Activated naive CD4-positive, alpha-beta T cell treated with anti-CD3 and anti-CD28 coated beads, Interleukin-2, amount 50 U/mL, for 72 hours (primary cell): ENCODE measurements at regions not wholly inside any gene's neighbourhood (a gene's known extent, or its start where the extent isn't known, plus 50 kb on each side); places are given as distances from the start of the nearest gene placed in this dataset.

Experiments
- ATAC-seq, 2 donors: fragments of 150-1000 bp; cut with Tn5 transposase; 2 replicates each; pipeline ENCODE4 v1.10.0; 2021; ENCODE audit warnings: mild to moderate bottlenecking in 2 of 2, moderate library complexity in 2 of 2
- DNase-seq, 2 donors: peaks; one replicate each; pipeline ENCODE4 v3.0.0; 2021 to 2022; ENCODE audit warnings: low spot score in 2 of 2
- H3K27ac Mint-ChIP-seq, 2 donors: one replicate each; pipeline ENCODE4 v1.8.0; 2022; ENCODE audit warnings: mild to moderate bottlenecking in 2 of 2, mixed read lengths in 2 of 2
- H3K36me3 Mint-ChIP-seq, 2 donors: one replicate each; pipeline ENCODE4 v1.8.0; 2022; ENCODE audit warnings: mixed read lengths in 2 of 2
- H3K9me3 Mint-ChIP-seq, 2 donors: one replicate each; pipeline ENCODE4 v1.8.0; 2022; ENCODE audit warnings: mixed read lengths in 2 of 2

DNA sequence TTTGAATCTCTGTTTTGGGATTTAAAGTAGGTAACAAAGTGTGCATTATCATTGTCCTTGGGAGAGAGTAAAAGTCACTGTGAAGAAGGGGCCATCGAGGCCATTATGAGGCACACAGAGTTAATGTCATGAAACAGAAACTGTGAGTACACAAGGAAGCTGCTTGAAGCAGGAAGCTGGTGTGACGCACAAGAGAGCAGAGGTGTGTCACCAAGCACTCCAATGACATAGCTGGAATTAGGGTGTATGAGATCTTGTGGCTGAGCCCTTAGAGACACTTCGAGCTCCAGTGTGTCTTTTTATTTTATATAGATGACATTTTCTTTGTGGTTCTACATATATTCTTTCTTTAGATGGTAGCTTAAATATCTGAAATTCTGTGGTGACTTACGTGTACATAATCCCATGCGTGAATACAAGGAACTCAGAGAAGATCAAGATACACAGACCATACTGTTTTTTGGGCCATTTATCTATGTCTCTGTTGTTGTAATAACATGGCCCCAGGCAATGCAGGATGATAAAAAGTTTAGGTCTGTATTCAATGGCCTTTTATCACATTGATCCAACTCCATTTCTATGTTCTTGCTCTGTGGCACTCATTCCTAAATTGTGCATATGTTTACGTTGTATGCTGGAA lies 164.7 kb upstream of the FAM98A start:
- H3K36me3 Mint-ChIP-seq = peaks cover 0 to 7% of the 10 kb centered on the region in 2 donors
- no peak for DNase-seq
- H3K9me3 Mint-ChIP-seq = peaks cover 0 to 9% of the 10 kb centered on the region in 2 donors
- no peak overlapping the region for H3K27ac Mint-ChIP-seq
- no peak for ATAC-seq

DNA sequence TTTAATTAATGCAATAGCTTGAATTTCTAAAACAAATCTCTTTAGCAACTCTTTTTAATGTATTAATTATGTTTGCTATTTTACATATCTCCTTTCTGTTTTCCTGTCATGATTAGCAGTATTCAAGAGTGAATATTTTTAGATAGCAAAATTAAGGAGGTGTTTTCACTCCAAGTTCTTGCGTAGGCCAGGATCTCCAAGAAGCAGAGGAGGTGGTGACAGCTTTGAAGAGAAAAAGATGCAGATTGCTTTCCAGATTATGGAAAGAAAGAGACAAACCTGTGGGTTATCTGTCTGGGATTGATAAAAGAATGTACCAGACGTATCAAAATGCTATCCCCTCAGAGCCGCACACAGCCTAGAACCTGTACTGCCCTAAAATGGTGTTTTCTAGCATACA lies 163.5 kb upstream of the FAM98A start:
- ATAC-seq = no peak
- no peak overlapping the region for H3K27ac Mint-ChIP-seq
- DNase-seq = no peak
- H3K36me3 Mint-ChIP-seq = peaks cover 0 to 7% of the 10 kb centered on the region in 2 donors
- H3K9me3 Mint-ChIP-seq = peaks cover 0 to 10% of the 10 kb centered on the region in 2 donors

DNA sequence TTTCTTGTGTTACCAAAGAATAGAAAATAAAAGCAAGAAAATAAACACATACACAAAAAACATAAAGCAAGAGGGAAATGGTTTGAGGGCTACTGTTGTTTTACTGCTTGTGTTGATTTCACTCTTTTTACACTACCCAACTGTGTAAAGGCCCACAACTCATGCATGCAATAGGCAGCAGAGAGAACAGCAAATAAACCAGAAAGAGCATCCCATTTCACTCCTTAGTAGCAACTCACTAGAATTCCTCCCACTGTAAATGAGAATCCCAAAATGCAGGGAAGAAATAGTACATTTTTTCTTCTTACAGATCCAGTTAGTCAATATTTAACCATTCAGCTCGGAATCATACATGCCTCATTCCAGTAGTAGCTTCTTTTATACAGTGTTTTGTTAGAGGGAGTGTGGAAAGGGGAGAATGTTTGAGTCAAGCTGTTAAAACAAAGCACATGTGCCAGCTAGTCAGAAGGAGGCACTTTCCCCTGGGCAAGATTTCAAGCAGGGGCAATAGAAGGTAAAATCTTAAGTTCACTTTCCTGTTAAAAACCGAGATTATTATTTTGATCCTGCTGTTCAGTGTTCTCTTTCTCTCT lies 147.2 kb upstream of the FAM98A start:
- DNase-seq (no peak), ATAC-seq (no peak)
- Mint-ChIP-seq H3K9me3 (peaks cover 5 to 11% of the 10 kb centered on the region in 2 donors), H3K36me3 (peaks cover 13% of the 10 kb centered on the region in 2 donors), H3K27ac (no peak overlapping the region)

DNA sequence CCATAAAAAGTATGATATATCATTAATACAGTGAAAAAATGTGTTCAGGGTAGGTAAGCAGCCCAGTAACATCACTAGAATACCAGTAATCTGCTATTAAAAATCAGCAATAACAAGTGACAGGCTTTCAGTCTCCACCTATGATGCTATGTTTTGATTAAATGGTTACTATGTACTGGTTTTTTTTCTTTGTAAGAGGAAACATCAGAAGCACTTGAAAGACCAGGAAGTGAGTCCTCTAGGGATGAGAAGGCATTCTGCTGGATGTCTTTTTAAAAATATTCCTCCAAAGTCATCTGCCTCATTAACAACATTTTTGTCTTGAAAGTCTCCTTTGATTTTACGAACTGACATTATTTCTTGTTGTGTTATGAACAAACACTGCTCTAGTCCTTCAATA lies 136.0 kb upstream of the FAM98A start:
- peaks cover 0 to 4% of the 10 kb centered on the region in 2 donors for H3K9me3 Mint-ChIP-seq
- DNase-seq (no peak), ATAC-seq (no peak)
- H3K36me3 Mint-ChIP-seq = no peaks in the 10 kb centered on the region
- H3K27ac Mint-ChIP-seq = no peak overlapping the region

DNA sequence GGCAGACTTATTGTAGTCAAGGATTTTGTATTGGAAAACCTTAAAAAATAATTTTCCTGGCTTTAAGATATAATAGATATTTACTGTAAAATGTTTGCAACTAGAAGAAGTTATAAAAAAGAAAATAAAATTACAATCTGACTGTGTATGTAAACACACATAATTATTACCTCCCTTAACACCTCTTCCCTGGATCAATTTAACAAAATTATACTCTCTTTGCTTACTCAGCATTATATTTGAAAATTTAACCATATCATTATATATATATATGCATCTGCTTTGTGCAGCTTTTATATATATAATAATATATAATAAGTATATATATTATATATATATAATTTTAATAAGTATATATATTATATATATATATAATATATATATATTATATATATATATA lies 131.7 kb upstream of the FAM98A start:
- DNase-seq = no peak
- H3K36me3 Mint-ChIP-seq = no peaks in the 10 kb centered on the region
- H3K9me3 Mint-ChIP-seq = peaks cover 0 to 8% of the 10 kb centered on the region in 2 donors
- no peak overlapping the region for H3K27ac Mint-ChIP-seq
- ATAC-seq = no peak

DNA sequence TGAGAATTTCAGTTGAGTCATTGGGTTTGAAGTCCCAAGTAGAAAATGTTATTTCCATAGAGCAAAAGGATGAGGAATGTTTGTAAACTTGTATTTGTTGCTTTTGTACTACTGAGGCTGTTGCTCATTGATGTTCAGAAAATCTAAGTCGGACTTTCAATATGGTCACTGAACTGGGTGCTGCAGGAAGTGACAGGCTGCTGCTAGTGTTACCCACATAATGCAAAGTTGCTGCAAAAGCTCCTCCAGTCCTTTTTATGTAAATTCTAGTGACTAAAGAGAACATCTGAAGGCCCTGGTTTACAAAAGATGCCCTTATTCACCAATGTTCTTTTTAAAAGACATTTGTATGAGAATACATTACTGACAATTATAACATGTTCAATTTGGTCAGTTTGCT lies 131.1 kb upstream of the FAM98A start:
- peaks cover 0 to 8% of the 10 kb centered on the region in 2 donors for H3K9me3 Mint-ChIP-seq
- no peak for DNase-seq
- ATAC-seq = no peak
- no peaks in the 10 kb centered on the region for H3K36me3 Mint-ChIP-seq
- H3K27ac Mint-ChIP-seq = no peak overlapping the region

DNA sequence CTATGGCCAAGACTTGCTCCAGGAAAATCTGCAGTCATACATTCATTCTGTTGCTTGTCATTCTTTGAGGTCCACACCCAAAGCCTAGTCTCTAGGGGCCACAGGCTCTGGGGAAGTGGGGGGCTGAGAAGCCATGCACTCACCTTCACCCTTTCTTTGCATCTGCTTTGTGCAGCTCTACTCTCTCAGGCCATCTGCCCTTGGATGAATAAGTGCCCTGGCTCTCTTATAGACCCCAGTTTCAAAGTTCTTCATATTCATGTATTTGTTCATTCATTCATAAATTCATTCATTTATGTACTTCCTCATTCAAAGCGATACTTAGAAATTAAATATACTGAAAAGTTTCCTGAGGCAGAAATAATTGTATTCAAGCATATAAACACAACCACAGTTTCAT lies 130.3 kb upstream of the FAM98A start:
- no peak overlapping the region for H3K27ac Mint-ChIP-seq
- ATAC-seq (no peak), DNase-seq (no peak)
- no peaks in the 10 kb centered on the region for H3K36me3 Mint-ChIP-seq
- H3K9me3 Mint-ChIP-seq = peaks cover 0 to 8% of the 10 kb centered on the region in 2 donors

DNA sequence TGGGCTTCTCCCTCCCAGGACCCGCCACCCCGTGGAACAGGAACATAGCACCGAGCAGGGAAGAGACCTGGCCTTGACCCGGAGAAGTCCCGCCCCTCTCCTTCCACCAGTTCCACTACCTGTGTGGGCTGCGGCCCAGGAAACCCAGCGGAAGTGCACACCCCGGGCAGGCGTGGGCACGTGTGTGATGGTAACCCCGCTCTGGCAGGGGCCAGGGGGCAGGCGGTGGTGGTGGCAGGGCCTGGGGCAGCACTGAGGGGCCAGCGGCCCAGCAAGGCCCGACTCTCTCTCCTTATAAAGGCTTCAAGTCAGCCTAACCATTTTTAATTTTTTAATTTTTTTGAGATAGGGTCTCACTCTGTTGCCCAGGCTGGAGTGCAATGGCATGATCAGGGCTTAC lies 129.0 kb upstream of the FAM98A start:
- H3K27ac Mint-ChIP-seq = no peak overlapping the region
- peaks cover 0 to 8% of the 10 kb centered on the region in 2 donors for H3K9me3 Mint-ChIP-seq
- no peak for DNase-seq
- no peak for ATAC-seq
- H3K36me3 Mint-ChIP-seq = no peaks in the 10 kb centered on the region

DNA sequence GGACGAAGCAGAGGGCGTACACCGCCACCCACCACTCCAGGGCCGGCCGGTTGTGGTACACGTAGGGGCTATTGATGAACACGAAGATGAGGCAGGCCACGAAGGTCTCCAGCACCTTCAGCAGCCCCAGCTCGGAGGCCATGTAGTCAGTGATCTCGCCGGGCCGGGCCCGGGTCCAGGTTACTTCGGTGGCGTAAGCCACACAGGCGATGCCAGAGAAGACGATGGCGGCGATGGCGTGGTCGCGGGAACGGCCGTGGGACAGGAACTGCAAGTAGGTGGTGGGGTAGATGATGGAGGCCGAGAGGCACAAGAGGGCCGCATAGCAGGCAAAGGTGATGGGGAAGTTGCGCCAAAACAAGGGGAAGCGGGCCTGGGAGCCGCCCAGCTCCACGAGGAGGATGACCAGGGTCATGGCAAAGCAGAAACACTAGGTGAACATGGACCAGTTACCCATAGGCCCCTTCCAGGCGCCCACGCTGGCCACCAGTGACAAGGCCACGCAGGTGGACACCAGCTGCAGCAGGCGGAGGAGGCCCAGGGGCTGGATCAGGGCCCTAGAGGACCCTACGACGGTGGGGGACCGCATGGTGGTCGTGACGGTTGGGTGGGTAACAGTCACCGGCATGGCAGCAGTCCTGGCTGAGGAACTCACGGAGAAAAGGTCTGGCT lies 128.4 kb upstream of the FAM98A start:
- Mint-ChIP-seq H3K9me3 (peaks cover 0 to 8% of the 10 kb centered on the region in 2 donors), H3K27ac (no peak overlapping the region), H3K36me3 (no peaks in the 10 kb centered on the region)
- DNase-seq (no peak), ATAC-seq (no peak)

DNA sequence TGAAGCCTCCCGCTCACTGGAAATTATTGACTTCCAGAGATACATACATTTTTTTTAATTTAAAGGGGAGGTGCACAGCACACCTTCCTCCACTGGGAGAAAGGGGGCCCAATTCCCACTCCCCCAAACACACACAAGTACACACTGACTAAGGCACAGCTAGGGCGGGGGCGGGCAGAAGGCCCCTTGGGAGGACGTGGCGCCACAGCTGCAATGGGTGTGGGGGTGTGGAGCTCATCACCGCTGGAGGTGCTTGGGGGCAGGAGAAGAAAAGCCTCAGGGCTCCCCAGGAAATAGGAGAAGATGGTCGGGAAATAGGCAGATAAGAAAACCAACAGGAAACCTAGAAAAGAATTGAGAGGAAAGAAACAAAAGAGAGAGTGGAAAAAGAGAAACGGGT lies 127.3 kb upstream of the FAM98A start:
- no peak for DNase-seq
- Mint-ChIP-seq H3K36me3 (no peaks in the 10 kb centered on the region), H3K9me3 (peaks cover 0 to 8% of the 10 kb centered on the region in 2 donors), H3K27ac (no peak overlapping the region)
- ATAC-seq = no peak

DNA sequence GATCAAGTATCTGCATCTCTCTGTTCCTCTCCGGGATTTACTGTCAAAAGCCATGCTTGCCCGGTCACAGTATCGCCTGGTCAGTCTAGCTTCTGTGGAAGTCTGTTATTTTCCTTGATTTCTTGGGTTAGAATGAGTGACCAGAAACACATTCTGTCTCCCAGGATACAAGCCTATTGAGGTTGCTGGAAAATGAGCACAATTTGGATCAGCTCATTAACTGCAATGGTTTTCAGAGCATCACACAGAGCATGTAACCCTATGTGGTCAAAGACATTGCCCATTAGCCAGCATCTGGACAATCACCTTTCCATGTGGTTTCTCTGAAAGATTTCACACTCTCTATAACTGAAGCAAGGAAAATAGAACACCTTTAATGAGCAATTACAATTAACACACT lies 124.2 kb upstream of the FAM98A start:
- H3K36me3 Mint-ChIP-seq = no peaks in the 10 kb centered on the region
- DNase-seq (no peak), ATAC-seq (no peak)
- no peak overlapping the region for H3K27ac Mint-ChIP-seq
- peaks cover 0 to 8% of the 10 kb centered on the region in 2 donors for H3K9me3 Mint-ChIP-seq

DNA sequence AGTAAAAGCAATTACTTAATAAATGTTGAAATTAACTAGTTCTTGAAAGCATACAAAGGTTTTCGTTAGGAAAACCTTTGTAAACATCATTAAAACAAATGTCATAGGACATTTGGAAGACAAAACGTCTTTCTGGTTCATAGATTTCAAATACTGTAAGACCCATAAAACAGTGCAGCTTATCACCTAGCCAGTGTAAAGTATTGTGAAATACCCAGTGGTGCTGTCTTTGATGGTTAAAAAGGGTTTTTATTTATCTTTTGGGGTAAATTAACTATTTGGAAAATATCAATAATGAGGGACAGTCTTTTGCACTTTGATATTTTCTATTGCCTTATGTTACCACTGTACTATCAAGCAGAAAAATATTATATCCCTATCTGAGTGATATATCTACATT lies 120.0 kb upstream of the FAM98A start:
- no peak overlapping the region for H3K27ac Mint-ChIP-seq
- H3K9me3 Mint-ChIP-seq = no peaks in the 10 kb centered on the region
- no peak for ATAC-seq
- no peaks in the 10 kb centered on the region for H3K36me3 Mint-ChIP-seq
- DNase-seq = no peak

DNA sequence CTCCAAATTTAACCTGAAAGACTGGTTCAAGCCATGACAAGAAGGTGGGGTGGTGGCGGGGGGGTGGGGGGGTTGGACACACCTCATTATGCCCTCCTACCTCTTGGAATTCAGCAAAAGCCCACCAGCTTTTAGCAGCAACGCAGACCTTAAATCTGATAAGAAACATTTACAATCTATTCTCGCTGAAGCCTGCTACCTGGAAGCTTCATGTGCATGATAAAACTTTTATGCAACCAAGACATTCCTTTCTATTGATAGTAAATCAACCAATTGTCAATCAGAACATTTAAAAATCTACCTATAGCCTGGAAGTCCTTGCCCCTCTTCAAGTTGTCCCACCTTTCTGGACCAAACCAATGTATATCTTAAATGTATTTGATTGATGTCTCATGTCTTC lies 113.6 kb upstream of the FAM98A start:
- Mint-ChIP-seq H3K27ac (no peak overlapping the region), H3K36me3 (no peaks in the 10 kb centered on the region), H3K9me3 (no peaks in the 10 kb centered on the region)
- no peak for DNase-seq
- no peak for ATAC-seq

DNA sequence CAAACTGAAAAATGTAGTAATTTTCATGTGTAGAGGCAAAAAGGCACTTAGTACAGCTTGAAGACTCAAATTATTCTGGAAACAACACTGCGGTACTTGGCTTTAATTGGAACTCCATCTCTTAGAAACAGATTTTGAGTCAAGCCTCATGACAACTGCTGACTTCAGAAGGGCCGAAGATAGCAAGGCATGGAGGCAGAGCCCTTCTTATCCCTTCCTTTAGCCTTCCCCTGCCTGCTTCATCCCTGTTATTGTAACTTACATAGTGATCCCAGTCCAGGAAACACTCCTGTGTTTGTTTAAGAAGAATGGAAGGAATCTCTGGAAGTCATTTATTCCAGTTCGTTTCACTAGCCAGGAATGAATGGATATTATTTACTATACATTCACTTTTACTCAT lies 110.9 kb upstream of the FAM98A start:
- Mint-ChIP-seq H3K27ac (no peak overlapping the region), H3K36me3 (no peaks in the 10 kb centered on the region), H3K9me3 (no peaks in the 10 kb centered on the region)
- no peak for DNase-seq
- ATAC-seq = no peak

DNA sequence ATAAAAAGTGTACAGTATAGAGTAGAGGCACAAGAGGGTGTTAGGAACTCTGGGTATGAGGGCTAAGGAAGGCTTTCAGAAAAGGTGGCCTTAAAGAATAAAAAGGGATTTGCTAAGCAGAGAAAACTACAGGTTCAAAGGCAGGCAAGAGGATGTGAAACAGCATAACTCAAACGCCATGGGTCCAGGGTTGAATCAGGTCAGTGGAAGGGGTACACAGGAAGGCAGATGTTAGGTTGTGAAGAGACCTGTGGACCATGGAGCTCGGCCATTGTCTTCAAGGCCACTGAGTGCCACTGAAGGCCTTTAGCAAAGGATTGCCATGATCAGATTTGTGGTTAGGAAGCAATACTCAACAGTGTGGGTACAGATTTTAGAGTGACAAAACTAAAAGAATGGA lies 108.2 kb upstream of the FAM98A start:
- Mint-ChIP-seq H3K36me3 (no peaks in the 10 kb centered on the region), H3K9me3 (no peaks in the 10 kb centered on the region), H3K27ac (no peak overlapping the region)
- ATAC-seq (no peak), DNase-seq (no peak)

DNA sequence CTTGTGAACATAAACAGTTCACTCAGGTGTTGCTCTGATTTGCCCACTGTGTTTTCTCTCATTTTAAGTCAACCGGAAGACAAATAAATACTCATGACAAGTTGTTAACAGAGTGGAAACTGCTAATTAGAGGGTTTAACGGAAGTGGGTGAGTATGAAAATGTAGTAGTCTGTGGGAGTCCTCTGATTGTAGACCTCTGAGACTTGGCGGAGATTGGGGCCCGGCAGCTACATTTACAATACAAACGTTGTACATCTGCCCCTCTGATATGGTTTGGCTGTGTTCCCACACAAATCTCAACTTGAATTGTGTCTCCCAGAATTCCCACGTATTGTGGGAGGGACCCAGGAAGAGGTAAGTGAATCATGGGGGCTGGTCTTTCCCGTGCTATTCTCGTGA lies 107.3 kb upstream of the FAM98A start:
- DNase-seq (no peak), ATAC-seq (no peak)
- Mint-ChIP-seq H3K27ac (no peak overlapping the region), H3K9me3 (no peaks in the 10 kb centered on the region), H3K36me3 (no peaks in the 10 kb centered on the region)

DNA sequence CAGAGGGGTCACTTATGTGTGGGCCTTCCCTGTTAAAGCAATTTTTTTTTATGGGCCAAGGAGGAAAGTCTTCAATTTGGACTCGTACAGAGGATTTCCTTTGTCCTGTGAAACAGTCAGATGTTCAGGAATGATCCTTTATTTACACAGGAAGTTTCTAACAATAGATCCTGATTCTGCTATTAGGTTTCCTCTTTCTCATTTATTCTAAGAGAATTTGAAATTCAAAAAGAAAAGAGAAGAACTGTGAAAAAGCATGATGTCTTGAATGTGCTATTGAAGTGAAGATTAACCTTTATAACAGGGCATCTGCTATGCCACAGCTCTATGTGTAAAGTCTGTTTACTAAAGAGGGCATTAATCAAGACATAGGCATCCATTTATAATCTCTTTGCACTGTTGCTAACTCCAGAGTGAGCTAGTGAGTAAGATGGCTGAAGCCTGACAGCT lies 105.3 kb upstream of the FAM98A start:
- no peaks in the 10 kb centered on the region for H3K36me3 Mint-ChIP-seq
- ATAC-seq (no peak), DNase-seq (no peak)
- no peaks in the 10 kb centered on the region for H3K9me3 Mint-ChIP-seq
- H3K27ac Mint-ChIP-seq = no peak overlapping the region

DNA sequence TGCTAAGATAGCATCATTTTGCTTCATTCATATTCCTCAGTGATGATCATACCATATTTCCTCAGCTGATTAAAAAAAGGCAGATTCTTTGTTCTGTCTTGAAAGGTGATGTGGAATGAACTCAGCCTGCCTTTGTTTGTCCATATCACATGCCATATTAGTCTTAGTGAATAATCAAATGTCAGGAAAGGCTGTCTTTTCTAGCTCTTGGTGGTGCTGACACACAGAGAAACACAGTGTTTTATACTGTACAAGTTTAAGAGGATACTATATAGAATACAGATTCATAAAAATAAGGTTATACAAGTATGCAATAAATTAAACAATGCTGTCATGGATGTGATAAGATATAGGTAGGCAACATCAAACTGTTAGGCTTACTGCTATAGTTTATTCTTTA lies 97.1 kb upstream of the FAM98A start:
- H3K9me3 Mint-ChIP-seq = peaks cover 16 to 25% of the 10 kb centered on the region in 2 donors
- no peak overlapping the region for H3K27ac Mint-ChIP-seq
- DNase-seq (no peak), ATAC-seq (no peak)
- H3K36me3 Mint-ChIP-seq = peaks cover 22 to 28% of the 10 kb centered on the region in 2 donors
